Fibroblast of mammary gland (primary cell): ENCODE measurements at regions not wholly inside any gene's neighbourhood (a gene's known extent, or its start where the extent isn't known, plus 50 kb on each side); places are given as distances from the start of the nearest gene placed in this dataset.

Experiments
- DNase-seq: peaks from one replicate; pipeline ENCODE4 v3.0.0-alpha.2; 2010; ENCODE audit warnings: low read depth
- H3K4me3 ChIP-seq: 2 replicates; pipeline ENCODE4 v1.5.1; 2011; ENCODE audit warnings: low read depth, mild to moderate bottlenecking, low read length, moderate library complexity; ENCODE audit not compliant: control insufficient read depth
- CTCF ChIP-seq: conservative IDR thresholded peaks from 2 replicates; pipeline ENCODE4 v1.5.1; 2011; ENCODE audit warnings: low read depth, low read length, inconsistent platforms; ENCODE audit not compliant: control insufficient read depth, insufficient read depth

GRCh38 chr2:9099341-9099751 is 95.9 kb upstream of the MBOAT2 start:
- no peak for TF ChIP-seq CTCF
- peak; percentile 30 for DNase-seq
- H3K4me3 ChIP-seq, result no peak overlapping the region

GRCh38 chr2:9097892-9098291 is 94.4 kb upstream of the MBOAT2 start:
- no peak for DNase-seq
- no peak overlapping the region for H3K4me3 ChIP-seq
- TF ChIP-seq CTCF, result no peak

- no peak overlapping the region for H3K4me3 ChIP-seq
- no peak for TF ChIP-seq CTCF
- no peak for DNase-seq
Observed at GRCh38 chr2:9097239-9097638, 93.8 kb upstream of the MBOAT2 start.

- no peak for DNase-seq
- TF ChIP-seq CTCF, result no peak
- no peak overlapping the region for H3K4me3 ChIP-seq
Observed at GRCh38 chr2:9096761-9097160, 93.3 kb upstream of the MBOAT2 start.

DNA sequence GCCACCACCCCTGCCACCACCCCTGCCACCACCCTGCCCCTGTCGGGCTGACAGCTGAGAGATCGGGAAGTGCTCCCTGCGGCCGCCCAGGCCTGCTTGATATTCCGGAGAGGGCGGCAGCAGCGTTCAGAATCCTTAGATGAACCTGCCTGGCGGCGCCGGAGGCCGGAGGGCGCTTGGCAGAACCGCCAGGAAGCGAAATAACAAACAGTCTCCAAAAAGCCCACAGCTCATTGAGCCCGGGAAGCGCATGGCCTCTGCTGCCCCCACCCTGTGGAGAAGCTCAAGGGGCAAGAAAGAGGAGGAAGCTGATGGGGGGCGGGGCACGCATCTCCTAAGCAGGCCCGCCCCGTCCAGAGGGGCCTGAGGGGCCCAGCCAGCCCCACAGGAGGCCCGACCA is 92.2 kb upstream of the MBOAT2 start:
- TF ChIP-seq CTCF, result peak; percentile 19
- peak; percentile 43 for DNase-seq
- H3K4me3 ChIP-seq, result no peak overlapping the region

DNA sequence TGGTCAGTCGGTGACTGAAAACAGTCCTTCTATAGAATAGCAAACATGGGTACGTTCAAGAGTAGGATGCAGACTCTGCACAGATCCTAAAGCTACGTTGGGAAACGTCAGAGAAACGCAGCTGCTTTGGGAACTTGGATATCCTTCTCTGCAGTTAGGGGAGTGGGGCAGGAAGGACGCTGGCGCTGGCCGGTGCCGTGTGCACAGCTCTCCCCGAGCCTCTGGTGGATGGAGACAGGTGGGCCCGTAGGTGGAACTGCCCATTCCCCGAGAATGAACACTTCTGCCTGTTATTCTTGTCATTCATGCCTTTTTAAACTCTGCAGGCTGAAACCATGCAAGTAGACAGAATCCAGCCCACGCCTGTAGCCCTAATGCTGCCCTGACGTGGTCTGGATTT is 91.7 kb upstream of the MBOAT2 start:
- TF ChIP-seq CTCF, result no peak

GRCh38 chr2:9094117-9094516 is 90.6 kb upstream of the MBOAT2 start:
- no peak overlapping the region for H3K4me3 ChIP-seq
- no peak for TF ChIP-seq CTCF
- DNase-seq, result no peak

More for the DNA sequence above, 91.7 kb upstream of the MBOAT2 start:
- no peak for DNase-seq
- H3K4me3 ChIP-seq, result no peak overlapping the region
